Gastrocnemius medialis (tissue), 4 donors: ENCODE measurements at regions not wholly inside any gene's neighbourhood (a gene's known extent, or its start where the extent isn't known, plus 50 kb on each side); places are given as distances from the start of the nearest gene placed in this dataset.
"Not testable (repeated sequence)": the region's sequence is repeated elsewhere in the genome, so short reads cannot be mapped to it uniquely, and the experiment has no call there.

Source experiments
- ATAC-seq, 2 donors: fragments of 150-250 bp; one replicate each; pipeline ENCODE4 v1.9.1; 2016
- DNase-seq, 2 donors: peaks; one replicate each; pipeline ENCODE4 v3.0.0-alpha.2; 2019
- H3K27ac ChIP-seq, 4 donors: fragments of 200-600 bp; sonication (generic); 1 replicate in 1 of 4; 2 replicates in 3 of 4; pipeline ENCODE4 v1.5.1; 2016 to 2018; ENCODE audit warnings: mild to moderate bottlenecking in 2 of 4, moderate library complexity in 1 of 4
- H3K27me3 ChIP-seq, 3 donors: fragments of 200-600 bp; sonication (generic) in 2 of 3; 1 replicate in 1 of 3; 2 replicates in 2 of 3; pipeline versions ENCODE4 v1.5.1 to v1.6.0; 2016 to 2019; ENCODE audit warnings: mild to moderate bottlenecking in 1 of 3, moderate library complexity in 1 of 3
- H3K36me3 ChIP-seq, 2 donors: fragments of 200-600 bp; sonication (generic) in 1 of 2; one replicate each; pipeline ENCODE4 v1.5.1; 2017 to 2018
- H3K4me1 ChIP-seq, 2 donors: fragments of 200-600 bp; sonication (generic) in 1 of 2; one replicate each; pipeline ENCODE4 v1.5.1; 2016 to 2017; ENCODE audit warnings: mild to moderate bottlenecking in 2 of 2
- H3K4me3 ChIP-seq, 4 donors: fragments of 200-600 bp; sonication (generic) in 3 of 4; 1 replicate in 1 of 4; 2 replicates in 3 of 4; pipeline ENCODE4 v1.5.1; 2016 to 2019; ENCODE audit warnings: mild to moderate bottlenecking in 2 of 4
- H3K9me3 ChIP-seq, 3 donors: fragments of 200-600 bp; sonication (generic) in 2 of 3; 1 replicate in 1 of 3; 2 replicates in 2 of 3; pipeline ENCODE4 v1.5.1; 2016 to 2019
- POLR2A ChIP-seq, 2 donors: fragments of 450-650 bp; IDR thresholded peaks; one replicate each; pipeline ENCODE4 v1.6.1; 2017; ENCODE audit warnings: antibody characterized with exemption in 2 of 2, mild to moderate bottlenecking in 2 of 2, moderate library complexity in 2 of 2
- in situ Hi-C, 4 donors: fragments of 200-750 bp; cut with MboI; loops; one replicate each; pipeline versions ENCODE4 v1.15.0 to v1.8.0; 2017; ENCODE audit warnings: low sequenced_read_pairs in 4 of 4
- intact Hi-C: fragments of 100-400 bp; cut with DNase I; formaldehyde crosslinking; loops from one replicate; pipeline ENCODE4 v1.15.1; 2023; ENCODE audit warnings: low total_unique reads
- TF ChIP-seq, protein P1 (sequence below), 5 experiments: fragments of 450-650 bp in 3 of 5; fragments of 200-600 bp in 2 of 5; sonication (generic) in 2 of 5; IDR thresholded peaks in 4 of 5; conservative IDR thresholded peaks in 1 of 5; 1 replicate in 4 of 5; 2 replicates in 1 of 5; pipeline ENCODE4 v1.5.1; 2016 to 2019; ENCODE audit warnings: antibody characterized with exemption in 5 of 5, mild to moderate bottlenecking in 3 of 5, moderate library complexity in 3 of 5

DNA sequence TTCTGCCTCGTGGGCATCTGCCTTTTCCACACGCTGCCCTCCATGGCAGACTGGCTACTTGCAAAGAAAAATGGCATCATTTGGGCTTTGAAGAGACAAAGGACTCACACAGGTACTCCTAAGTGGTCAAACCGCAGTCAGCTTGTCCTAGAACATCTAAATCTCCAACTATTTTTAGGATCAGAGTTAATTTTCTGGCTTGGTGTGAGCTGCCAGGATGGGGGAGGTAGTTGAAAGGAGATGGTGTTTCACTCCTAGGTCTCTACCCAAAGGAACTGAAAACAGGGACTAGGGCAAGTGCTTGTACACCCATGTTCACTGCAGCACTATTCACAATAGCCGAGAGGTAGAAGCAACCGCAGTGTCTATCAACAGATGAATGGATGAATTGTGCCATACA is 107.9 kb upstream of the ATL2 start:
- Histone ChIP-seq H3K27me3 (no peaks in the 10 kb centered on the region), H3K4me1 (peaks cover 26 to 30% of the 10 kb centered on the region in 2 donors), H3K9me3 (peaks cover 0 to 12% (median 3%) of the 10 kb centered on the region in 3 donors), H3K27ac (peak overlapping the region; percentile 15 to 82 (median 69)), H3K4me3 (peak overlapping the region in 1 of 4 donors; percentile 13), H3K36me3 (no peaks in the 10 kb centered on the region)
- intact Hi-C loops: no loop called here
- ATAC-seq: peak; percentile 77 to 92
- in situ Hi-C loops: no loop called here
- DNase-seq: peak; percentile 39 to 49
- TF ChIP-seq POLR2A (IDR thresholded peaks at IDR 0.05): no peak
- TF ChIP-seq, protein P1, sequence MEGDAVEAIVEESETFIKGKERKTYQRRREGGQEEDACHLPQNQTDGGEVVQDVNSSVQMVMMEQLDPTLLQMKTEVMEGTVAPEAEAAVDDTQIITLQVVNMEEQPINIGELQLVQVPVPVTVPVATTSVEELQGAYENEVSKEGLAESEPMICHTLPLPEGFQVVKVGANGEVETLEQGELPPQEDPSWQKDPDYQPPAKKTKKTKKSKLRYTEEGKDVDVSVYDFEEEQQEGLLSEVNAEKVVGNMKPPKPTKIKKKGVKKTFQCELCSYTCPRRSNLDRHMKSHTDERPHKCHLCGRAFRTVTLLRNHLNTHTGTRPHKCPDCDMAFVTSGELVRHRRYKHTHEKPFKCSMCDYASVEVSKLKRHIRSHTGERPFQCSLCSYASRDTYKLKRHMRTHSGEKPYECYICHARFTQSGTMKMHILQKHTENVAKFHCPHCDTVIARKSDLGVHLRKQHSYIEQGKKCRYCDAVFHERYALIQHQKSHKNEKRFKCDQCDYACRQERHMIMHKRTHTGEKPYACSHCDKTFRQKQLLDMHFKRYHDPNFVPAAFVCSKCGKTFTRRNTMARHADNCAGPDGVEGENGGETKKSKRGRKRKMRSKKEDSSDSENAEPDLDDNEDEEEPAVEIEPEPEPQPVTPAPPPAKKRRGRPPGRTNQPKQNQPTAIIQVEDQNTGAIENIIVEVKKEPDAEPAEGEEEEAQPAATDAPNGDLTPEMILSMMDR (IDR thresholded peaks at IDR 0.05 in 4 of 5, conservative IDR thresholded peaks at IDR 0.05 in 1 of 5): no peak

DNA sequence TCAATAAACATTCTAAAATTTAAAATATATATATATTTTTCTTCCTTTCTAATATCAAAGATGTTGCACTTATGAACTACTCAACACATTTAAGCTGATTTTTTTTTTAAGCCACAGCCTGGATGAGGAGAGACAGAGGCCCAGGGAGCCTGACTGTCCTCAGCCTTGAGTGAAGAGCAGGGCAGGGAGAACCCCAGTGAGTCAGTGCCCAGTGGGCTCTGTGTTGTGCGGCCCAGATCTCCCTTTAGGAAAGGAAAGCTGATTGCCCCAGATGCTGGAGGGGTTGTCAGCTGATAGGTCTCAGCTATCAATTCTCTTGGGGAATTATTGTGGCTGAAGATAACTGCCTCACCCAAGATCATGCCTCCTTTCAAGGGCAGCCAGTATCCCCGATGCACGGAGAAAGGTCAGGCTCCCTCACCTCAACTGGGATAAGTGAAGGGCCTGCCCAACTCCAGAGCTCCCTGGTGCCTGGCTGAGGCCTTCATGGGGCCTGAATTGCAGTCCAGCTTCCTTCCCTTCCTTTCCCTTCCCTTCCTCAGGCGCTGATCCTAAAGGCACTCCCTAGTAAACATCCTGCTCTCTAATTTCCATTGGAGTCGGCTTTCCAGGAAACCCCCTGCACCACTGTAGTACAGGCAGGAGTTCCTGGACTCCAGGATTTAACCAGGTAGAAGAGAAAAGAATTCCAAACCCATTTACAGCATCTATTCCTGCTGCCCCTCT is 106.9 kb upstream of the ATL2 start:
- no peak overlapping the region for H3K4me3 ChIP-seq
- H3K36me3 ChIP-seq: no peaks in the 10 kb centered on the region
- H3K27me3 ChIP-seq: no peaks in the 10 kb centered on the region
- peak overlapping the region; percentile 15 to 82 (median 69) for H3K27ac ChIP-seq
- intact Hi-C loops: no loop called here
- ATAC-seq (no peak), DNase-seq (no peak)
- TF ChIP-seq POLR2A (IDR thresholded peaks at IDR 0.05): no peak
- TF ChIP-seq, protein P1 (IDR thresholded peaks at IDR 0.05 in 4 of 5, conservative IDR thresholded peaks at IDR 0.05 in 1 of 5): no peak
- H3K4me1 ChIP-seq: peaks cover 26 to 30% of the 10 kb centered on the region in 2 donors
- H3K9me3 ChIP-seq: peaks cover 0 to 12% (median 3%) of the 10 kb centered on the region in 3 donors
- in situ Hi-C loops: no loop called here

DNA sequence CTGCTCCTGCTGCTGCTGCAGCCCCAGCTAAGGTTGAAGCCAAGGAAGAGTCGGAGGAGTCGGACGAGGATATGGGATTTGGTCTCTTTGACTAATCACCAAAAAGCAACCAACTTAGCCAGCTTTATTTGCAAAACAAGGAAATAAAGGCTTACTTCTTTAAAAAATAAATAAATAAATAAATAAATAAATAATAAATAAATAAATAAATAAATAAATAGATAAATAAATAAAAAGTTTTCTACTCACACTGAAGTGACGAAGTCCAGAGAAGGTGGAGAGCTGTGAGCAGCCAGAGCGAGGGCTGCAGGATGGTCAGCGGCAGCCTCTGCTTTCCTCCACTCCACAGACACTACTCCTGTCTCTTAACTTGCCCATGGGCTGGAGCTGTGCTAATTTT is 105.6 kb upstream of the ATL2 start:
- not testable (repeated sequence) for H3K27me3 ChIP-seq

DNA sequence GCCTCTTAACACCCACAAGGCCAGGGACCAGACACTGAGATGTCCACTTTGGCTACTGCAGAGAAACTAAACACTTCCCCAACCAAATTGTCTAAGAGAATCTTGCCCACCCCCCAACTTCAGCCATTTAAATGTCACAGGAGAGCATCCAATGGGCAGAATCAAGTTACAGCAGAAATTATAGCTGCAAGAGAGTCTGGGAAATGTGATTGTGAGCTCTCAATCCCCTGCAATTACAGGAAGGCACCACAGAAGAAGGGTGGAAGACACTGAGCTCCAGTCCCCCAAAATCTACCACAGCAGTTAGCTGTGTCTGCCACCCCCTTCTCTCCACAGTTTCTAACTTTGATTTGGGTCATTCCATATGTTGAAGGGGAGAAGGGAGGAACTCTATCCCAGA is 103.5 kb upstream of the ATL2 start:
- DNase-seq (no peak), ATAC-seq (no peak)
- Histone ChIP-seq H3K9me3 (peaks cover 0 to 12% (median 3%) of the 10 kb centered on the region in 3 donors), H3K27ac (no peak overlapping the region), H3K4me1 (peaks cover 21 to 23% of the 10 kb centered on the region in 2 donors), H3K36me3 (no peaks in the 10 kb centered on the region), H3K4me3 (no peak overlapping the region), H3K27me3 (no peaks in the 10 kb centered on the region)
- in situ Hi-C loops (no loop called here), intact Hi-C loops (no loop called here)
- TF ChIP-seq, protein P1 (IDR thresholded peaks at IDR 0.05 in 4 of 5, conservative IDR thresholded peaks at IDR 0.05 in 1 of 5): no peak
- TF ChIP-seq POLR2A (IDR thresholded peaks at IDR 0.05): no peak

More for the DNA sequence above, 105.6 kb upstream of the ATL2 start:
- ATAC-seq, in situ Hi-C loops, intact Hi-C loops, DNase-seq, H3K36me3 ChIP-seq, H3K4me3 ChIP-seq, H3K27ac ChIP-seq: not testable (repeated sequence)
- Histone ChIP-seq H3K4me1 (peaks cover 26 to 30% of the 10 kb centered on the region in 2 donors), H3K9me3 (peaks cover 0 to 12% (median 3%) of the 10 kb centered on the region in 3 donors)

DNA sequence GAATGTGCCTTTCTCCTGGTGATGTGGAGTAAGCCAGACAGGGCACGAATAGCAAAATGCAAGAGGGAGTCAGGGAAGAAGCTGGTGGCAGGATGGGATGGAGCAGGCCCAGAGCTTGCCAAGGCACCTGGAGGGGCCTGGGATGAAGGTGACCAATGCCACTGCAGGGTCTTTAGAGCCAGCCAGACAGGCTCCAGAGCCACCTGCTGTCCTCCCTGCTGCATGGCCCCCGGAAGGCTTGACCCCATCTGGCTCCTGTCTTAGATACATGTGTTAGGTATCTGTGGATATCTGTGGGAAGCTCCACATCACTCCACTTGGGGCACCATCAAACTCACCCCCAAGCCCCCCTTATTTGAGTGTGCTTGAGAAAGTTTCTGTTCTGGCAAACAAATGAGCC is 99.9 kb upstream of the ATL2 start:
- Histone ChIP-seq H3K4me1 (peaks cover 21 to 22% of the 10 kb centered on the region in 2 donors), H3K36me3 (no peaks in the 10 kb centered on the region), H3K27ac (peak overlapping the region in 2 of 4 donors; percentile 63 to 74), H3K4me3 (no peak overlapping the region), H3K27me3 (no peaks in the 10 kb centered on the region), H3K9me3 (peaks cover 0 to 12% (median 3%) of the 10 kb centered on the region in 3 donors)
- DNase-seq (no peak), ATAC-seq (no peak)
- intact Hi-C loops: no loop called here
- in situ Hi-C loops: no loop called here
- TF ChIP-seq POLR2A (IDR thresholded peaks at IDR 0.05): no peak
- TF ChIP-seq, protein P1 (IDR thresholded peaks at IDR 0.05 in 4 of 5, conservative IDR thresholded peaks at IDR 0.05 in 1 of 5): no peak
